HG02884 (cell line): ENCODE measurements at regions not wholly inside any gene's neighbourhood (a gene's known extent, or its start where the extent isn't known, plus 50 kb on each side); places are given as distances from the start of the nearest gene placed in this dataset.
"Not testable (repeated sequence)": the region's sequence is repeated elsewhere in the genome, so short reads cannot be mapped to it uniquely, and the experiment has no call there.

Source experiments
- ATAC-seq: cut with Tn5 transposase; IDR thresholded peaks from one replicate; pipeline ENCODE4 v1.9.1; 2021; ENCODE audit warnings: mild to moderate bottlenecking, moderate library complexity; ENCODE audit not compliant: unreplicated experiment

DNA sequence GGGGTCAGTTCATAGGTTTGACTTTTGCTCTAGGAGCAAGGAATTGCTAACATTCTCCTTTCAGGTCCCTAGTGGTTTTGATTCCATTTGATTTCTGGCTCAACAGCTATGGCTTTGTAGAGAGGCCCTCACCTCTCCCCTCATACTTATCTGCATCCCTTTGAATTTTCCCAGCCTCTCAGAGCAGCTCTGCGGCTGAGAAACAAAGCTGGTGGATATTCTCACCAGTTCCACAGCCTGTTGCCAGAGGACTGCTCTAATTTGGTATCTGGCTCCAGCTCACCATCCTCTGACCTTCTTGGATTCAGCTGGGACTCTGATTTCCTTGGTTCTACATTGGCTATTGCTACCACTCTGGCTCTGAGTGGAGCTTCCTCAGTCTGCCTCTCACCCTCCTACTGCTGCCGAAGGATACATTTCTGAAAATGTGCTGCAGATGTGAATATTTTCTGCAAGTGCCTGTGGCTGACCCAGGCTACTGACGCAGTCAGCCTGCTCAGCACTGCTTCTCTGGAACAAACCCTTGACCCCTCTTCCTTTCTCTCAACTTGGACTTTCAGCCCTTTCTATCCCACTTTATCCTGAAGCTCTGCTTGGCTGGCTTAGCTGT, 110.9 kb upstream of the ENPEP start:
- no peak for ATAC-seq

DNA sequence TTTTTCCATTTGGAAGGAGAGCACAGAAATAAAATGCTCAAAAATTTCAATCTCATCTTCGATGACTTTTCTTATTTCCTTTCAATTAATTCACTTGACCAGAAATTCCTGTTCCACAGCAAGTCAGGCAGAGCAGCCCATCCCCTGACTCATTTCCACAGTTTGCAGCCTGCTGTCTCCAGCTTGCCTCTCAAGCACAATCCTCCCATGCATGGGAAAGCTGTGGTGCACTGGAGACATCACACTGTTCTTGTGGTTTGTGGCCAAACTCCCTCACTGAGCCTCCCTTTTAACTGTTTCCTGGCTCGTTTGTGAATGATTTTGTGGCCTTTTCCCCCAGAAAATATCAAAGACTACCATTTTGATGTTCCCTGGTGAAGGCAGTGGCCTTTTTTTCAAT, 114.0 kb upstream of the ENPEP start:
- ATAC-seq: no peak

DNA sequence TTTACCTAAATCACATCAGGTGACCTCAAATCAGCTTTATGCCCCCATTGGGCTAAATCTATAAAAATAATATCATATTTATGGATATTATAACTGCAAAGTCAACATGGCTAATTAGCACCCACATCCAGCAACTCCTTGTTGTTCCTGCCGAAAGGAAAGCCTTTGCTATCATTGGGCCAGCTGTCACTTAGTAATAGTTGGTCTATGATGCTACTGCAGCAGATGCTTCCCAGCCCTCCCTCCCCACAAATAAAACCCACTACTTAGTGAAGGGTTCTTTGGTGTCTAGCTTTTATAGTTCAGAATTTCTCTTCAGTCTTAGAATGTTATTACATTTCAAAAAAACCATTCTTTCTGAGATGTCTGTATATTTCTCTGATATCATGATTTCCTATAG, 116.9 kb upstream of the ENPEP start:
- no peak for ATAC-seq

DNA sequence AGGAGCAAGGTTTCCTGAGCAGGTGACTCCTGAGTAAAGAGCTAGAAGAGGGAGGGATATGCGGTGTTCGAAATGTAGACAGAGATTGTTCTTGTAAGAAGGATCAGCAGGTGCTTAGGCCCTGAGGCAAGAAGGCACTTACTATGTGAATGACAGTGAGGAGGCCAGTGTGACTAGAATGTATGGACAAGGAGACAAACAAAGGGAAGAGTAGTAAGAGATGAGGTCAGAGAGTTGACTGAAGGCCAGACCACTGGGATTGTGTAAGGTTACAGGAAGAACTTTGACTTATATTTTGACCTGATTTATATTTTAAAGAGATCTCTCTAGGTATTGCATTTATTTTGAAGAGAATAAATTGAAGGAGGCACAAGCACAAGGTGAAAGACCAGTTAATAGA, 118.4 kb upstream of the ENPEP start:
- ATAC-seq: no peak

DNA sequence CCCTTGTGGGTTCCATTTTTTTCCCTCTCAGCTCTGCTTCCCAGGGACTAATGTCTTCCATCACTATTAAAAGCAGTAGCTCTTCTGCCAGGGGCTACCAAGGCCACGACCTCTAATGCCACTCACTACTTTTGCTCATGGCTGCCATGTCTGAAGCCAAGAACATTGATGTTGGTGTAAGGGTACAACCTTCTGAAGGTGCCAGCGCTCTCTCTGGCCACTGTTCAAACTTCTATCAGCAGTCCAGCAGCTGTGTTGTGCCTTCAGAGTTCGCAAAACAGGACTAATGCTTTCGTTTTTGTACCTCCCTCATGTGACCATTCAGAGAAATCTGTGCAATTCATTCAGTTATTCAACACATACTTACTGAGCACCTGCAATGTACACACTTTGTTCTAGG, 121.5 kb upstream of the ENPEP start:
- ATAC-seq: no peak

DNA sequence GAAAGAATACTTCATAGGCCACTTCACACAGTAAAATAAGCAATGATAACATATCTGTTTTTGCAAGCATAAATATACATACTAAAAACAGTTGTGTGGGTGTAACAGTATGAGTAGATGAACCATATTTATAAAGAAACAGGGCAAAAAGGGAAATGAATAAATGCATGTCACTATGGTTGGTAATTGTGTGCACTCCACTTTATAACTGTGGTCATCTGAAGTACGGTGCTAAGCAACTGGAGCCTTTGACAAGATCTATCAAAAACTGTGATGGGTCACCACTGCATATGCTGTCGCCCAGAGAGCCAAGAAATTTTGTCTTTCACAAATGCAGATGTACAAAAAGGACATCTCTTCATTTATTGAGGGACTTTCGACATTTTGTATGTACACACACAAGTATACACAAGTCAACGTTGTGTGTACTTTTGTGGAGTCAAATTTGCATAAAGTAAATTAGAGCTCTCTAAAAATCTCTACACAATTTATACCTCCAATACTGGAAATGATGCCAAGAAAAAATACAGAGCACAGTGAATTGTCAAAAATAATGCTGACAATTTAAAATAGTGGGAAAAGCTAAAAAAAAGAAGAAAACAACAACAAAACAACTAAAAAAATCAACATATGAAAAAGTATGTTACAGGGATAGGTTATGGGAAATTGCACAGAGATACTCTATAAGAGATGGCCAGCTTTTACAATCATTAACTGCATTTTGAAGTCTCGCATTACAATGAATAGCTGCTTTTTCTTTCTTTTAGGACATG, 123.1 kb upstream of the ENPEP start:
- ATAC-seq: no peak

DNA sequence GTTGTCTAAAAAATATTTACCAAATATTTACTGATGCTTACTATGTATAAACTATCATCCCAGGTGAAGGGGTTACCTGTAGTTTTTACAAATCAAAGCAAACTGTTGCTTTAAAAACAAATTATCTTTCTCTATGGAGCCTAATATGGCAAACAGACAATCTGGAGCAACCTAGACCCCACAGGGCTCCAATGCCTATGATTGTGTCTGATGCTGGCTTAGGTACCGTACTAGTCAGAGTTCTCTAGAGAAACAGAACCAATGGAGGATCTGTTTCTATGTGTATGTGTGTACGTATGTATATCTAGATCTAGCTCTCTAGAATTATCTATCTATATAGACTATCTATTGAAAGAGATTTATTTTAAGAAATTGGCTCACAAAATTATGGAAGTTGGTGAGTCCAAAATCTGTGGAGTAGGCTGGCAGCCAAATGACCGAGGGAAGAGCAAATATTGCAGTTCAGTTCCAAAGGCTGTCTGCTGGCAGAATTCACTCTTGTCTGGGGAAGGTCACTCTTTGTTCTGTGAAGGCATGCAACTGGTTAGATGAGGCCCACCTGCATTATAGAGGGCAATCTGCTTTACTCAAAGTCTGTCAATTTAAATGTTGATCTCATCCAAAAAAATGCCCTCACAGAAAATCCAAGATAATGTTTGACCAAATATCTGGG, 127.1 kb upstream of the ENPEP start:
- no peak for ATAC-seq

DNA sequence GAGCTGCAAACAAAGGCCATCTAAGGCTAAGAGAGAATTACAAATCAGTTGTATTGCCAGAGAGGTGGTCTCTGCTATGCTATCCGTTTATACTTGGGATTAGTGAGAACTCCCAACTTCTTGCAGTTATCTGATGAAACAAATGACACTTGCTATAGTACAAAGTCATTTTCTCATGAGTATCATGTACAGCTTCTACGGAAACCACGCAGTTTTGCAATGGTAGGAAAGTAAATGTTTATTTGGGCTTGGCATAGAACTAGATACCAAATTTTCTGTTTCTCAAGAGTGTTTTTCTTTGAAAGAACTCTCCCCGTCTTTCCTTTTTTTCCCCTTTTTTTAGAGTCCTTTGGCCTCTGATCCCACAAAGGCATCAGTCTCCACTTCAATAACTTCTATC, 128.2 kb upstream of the ENPEP start:
- ATAC-seq: no peak

DNA sequence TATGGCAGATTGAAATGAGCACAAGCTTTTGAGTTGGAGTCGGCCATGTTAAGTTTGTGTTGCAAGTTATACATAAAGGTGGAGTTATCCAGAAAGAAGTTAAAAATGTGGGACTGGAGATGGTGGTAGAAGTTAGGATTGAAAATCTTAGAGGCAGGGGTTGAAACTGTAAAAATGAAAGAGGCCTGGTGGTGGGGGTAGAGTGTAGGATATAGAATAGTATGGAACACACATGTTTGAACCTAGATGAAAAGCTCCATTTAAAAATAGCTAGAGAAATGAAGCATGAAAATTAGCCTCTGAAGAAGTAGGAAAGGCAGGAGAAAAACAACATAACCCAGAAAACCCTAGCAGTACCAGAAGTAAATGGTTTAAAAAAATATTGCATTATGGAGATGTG, 131.8 kb upstream of the ENPEP start:
- no peak for ATAC-seq

DNA sequence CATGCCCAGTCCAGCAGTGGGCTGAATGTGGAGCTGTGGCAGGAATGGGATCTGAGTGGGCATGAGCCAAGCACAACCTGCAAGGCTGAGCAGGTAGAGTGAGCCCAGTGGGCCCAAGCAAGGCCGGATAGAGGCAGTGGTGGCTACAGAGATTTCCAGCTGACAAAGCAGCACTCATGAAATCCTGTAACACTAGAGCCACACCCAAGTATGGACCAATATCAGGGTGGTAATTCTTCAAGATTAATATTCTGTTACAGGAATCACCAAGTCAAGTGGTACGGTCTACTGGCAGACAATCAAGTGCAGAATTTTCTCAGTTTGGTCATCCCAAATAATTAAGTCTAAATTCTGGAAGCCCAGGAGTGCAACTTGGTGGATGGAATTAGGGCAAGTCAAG, 132.4 kb upstream of the ENPEP start:
- ATAC-seq: no peak

DNA sequence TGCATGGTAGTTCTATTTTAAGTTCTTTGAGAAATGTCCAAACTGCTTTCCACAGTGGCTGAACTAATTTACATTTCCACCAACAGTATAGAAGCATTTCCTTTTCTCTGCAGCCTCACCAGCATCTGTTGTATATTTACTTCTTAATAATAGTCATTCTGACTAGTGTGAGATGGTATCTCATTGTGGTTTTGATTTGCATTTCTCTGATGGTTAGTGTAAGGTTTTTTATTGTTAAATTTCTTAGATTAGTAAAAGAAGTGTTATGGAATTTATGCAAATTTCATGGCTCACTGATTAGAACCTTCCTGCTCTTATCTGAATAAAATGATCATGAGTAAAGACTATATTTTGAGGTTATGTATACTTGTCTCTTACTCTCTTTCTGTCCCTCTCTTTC, 134.8 kb upstream of the ENPEP start:
- peak; percentile 79 for ATAC-seq

DNA sequence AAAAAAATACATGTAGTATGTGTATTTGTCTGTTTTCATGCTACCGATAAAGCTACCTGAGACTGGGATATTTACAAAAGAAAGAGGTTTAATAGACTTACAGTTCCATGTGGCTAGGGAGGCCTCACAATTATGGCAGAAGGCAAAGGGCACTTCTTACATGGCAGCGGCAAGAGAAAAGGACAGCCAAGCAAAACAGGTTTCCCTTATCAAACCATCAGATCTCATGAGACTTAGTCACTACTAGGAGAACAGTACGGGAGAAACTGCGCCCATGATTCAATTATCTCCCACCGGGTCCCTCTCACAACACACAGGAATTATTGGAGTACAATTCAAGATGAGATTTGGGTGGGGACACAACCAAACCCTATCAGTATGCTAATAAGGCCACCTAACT, 137.0 kb upstream of the ELOVL6 start:
- ATAC-seq: no peak

DNA sequence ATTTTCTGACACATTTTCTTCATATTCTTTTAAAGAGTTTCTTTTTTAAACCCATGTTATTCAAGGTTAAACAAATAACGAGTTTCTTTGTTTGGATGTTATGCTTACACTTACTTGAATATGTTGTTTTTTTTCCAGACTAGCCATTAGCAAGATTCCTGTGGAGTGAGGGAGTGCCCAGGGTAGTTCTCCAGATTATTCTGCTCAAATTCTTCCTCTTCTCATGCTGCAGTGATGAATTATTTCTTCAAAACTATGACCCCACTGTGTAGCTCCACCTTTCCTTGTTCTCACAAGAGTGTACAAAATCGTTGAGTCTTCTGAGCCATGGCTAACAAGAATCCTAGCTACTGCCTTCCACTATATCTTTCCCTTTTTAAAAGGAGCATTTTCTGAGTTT, 134.1 kb upstream of the ELOVL6 start:
- ATAC-seq: no peak

DNA sequence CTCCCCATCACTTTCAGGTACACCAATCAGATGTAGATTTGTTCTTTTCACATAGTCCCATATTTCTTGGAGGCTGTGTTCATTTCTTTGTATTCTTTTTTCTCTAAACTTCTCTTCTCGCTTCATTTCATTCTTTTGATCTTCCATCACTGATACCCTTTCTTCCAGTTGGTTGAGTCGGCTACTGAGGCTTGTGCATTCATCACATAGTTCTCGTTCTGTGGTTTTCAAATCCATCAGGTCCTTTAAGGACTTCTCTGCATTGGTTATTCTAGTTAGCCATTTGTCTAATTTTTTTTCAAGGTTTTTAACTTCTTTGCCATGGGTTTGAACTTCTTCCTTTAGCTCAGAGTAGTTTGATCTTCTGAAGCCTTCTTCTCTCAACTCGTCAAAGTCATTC, 128.0 kb upstream of the ELOVL6 start:
- not testable (repeated sequence) for ATAC-seq

DNA sequence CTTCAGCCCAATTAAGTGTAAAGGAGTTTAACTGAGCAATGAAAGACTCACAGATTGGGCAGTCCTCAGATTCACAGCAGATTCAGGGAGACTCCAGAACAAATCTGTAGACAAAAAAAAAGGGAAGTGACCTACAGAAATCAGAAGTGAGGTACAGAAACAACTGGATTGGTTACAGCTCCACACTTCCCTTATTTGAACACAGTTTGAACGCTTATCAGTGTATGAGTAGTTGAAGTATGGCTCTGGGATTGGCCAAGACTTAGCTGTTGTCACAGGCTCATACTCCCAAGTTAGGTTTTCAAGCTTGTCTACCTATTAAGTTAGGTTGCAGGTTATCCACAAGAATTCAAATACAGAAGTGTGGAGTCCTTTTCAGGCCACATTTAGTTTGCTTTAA, 112.4 kb upstream of the ELOVL6 start:
- ATAC-seq: peak; percentile 69

DNA sequence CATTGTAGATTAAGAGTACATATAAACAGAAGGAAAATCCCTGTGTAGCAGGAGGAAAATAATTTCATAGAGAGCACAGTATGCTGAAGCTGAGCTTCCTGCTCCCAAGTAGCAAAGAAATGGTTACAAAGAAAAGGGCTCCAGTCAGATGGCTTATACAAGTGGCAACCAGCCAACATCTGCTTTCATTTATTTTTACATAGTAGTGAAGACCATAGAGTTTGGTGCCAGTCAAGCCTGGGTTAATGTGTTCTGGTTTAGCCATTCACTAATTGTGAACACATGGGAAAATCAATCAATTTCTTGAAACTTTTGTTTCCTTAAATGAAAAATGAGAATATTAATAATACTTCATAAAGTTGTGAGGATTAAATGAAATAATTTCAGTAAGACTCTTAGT, 111.3 kb upstream of the ELOVL6 start:
- no peak for ATAC-seq

DNA sequence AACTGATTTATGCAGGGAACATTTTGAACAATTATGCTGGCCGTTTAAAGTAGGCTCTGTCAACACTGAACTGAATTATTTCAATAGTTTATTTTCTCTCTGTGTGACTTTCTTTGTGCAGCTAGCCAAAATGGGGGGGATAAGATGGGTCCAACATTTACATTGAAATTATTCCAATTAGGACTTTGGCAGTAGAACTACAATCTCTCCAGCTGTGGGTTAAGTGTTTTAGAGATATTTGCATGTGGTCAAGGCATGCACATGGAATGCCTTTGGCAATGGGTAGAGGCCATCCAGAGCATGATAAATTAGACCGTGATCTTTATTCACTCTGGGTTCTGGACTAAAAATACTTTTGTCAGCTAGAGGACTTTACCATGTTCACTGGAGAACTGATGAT, 107.9 kb upstream of the ELOVL6 start:
- no peak for ATAC-seq

DNA sequence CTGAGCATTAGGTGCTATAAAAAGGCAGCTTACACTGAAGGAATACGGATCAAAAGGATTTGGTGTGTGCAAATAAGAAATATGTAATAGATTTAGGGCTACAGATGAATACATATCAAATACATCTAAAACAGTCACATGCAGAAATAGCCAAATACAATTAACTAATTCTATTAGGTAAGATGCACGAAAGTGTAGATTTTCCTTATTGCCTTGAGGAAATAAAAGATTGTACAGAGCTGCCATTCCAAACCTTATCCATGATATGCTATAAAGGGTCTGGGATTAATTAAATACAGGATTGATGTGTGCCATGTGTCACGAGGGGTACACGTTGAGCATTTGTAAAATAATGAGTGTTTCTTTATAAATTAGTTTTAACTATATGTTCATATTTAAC, 107.0 kb upstream of the ELOVL6 start:
- no peak for ATAC-seq

DNA sequence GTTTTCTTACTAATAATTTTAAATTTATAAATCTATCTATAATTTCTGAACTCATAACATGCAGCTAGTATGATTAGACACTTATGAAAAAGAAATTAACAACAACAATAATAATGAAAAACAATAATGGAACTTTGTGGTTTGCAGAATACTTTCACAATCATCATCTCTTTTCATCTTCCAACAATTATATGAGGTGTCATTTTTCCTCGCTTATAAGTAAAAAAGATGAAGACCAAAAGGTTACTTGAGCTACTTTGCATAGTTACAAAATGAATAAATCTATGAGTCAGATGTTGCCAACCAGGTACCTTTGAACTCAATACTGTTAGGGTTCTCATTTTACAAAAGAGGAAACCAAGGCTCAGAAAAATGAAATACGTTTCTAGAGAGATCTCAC, 98.5 kb upstream of the ELOVL6 start:
- ATAC-seq: peak; percentile 96

DNA sequence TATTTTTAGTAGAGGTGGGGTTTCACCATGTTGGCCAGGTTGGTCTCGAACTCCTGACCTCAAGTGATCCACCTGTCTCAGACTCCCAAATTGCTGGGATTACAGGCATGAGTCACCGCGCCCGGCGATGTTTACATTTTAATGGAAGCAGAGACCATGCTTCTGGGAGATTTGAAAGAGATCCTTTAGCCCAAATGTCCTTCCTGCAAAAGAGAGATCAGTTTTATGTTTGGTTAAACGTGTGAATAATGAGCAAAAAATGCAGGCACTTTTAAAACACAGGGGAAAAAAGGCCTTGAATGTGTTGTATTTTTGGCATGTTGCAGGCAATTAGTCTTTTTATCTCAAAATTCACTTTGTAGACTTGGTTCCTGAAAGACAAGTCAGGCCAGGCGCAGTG, 95.8 kb upstream of the ELOVL6 start:
- ATAC-seq: no peak

DNA sequence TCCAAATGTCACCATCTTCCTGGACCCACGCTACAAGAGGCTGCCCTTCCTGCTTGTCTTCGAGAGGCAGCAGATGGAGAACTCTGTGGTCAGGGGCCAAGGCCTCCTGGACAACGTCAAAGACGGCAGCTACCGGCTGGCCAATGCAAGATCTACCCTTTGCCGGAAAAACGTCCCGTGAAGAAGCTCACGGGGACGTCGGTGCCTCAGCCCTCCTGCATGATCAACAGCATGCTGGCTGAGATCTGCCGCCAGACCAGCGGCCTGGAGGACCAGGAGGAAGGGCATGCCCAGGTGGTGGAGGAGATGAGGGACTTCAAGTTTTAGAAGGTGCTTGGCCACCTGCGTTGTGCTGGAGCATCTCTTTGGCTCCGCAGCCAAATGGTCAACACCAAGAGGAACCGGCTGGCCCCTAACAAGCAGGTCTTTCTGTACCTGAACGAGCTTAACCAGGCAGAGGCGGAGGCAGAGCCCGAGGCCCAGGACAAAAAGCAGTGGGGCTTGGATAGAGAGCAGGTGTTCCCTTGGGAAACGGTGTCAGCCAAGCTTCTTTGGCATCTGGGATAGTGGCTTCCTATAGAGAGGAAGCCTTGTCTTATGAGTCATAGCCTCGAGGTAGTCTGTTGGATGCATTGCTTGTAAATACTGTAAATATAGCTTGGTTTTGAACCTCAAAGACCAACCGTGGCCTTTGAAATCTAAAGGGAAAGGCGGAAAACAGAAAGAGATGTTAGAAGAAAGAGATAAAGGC, 94.8 kb upstream of the ELOVL6 start:
- no peak for ATAC-seq

DNA sequence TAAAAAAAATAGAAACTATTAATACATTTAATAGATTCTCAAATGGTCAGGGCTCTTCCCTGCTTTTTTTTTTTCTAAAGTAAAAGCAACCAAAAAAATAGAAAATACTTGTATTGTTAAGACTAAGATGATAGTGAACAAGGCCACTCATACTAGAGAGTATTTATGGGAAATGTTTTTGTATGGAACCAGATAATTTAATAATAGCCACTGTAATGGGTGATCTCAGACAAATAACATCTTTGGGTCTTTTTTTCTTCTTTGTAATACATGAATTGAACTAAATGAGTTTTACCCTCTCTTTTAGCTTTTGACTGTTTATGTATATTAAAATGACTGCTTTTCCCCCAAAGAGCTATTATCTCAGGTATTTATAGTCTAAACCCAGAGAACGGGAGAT, 92.1 kb upstream of the ELOVL6 start:
- no peak for ATAC-seq
